Neural crest cell (in vitro differentiated cells): ENCODE measurements at regions not wholly inside any gene's neighbourhood (a gene's known extent, or its start where the extent isn't known, plus 50 kb on each side); places are given as distances from the start of the nearest gene placed in this dataset.

ENCODE experiments used
- DNase-seq: peaks from one replicate; pipeline ENCODE4 v3.0.0; 2021; ENCODE audit warnings: low read depth, mixed read lengths, low spot score
- H3K27ac Mint-ChIP-seq: one replicate; pipeline ENCODE4 v1.8.0; 2021; ENCODE audit warnings: mild to moderate bottlenecking, mixed read lengths; ENCODE audit not compliant: unreplicated experiment
- H3K27me3 Mint-ChIP-seq: 2 replicates; pipeline ENCODE4 v1.8.0; 2021; ENCODE audit warnings: low read depth, mild to moderate bottlenecking, mixed read lengths
- H3K36me3 Mint-ChIP-seq: 2 replicates; pipeline ENCODE4 v1.8.0; 2021; ENCODE audit warnings: low read depth, mild to moderate bottlenecking, mixed read lengths
- H3K4me1 Mint-ChIP-seq: 2 replicates; pipeline ENCODE4 v1.8.0; 2021; ENCODE audit warnings: mixed read lengths
- H3K4me3 Mint-ChIP-seq: one replicate; pipeline ENCODE4 v1.8.0; 2021; ENCODE audit warnings: mild to moderate bottlenecking, mixed read lengths
- H3K9me3 Mint-ChIP-seq: 2 replicates; pipeline ENCODE4 v1.8.0; 2021; ENCODE audit warnings: mixed read lengths
- TF ChIP-seq, protein P1 (sequence below): fragments of 200-600 bp; sonication (generic); conservative IDR thresholded peaks from 2 replicates; pipeline ENCODE4 v1.5.0; 2021; ENCODE audit warnings: antibody characterized with exemption, mild to moderate bottlenecking

DNA sequence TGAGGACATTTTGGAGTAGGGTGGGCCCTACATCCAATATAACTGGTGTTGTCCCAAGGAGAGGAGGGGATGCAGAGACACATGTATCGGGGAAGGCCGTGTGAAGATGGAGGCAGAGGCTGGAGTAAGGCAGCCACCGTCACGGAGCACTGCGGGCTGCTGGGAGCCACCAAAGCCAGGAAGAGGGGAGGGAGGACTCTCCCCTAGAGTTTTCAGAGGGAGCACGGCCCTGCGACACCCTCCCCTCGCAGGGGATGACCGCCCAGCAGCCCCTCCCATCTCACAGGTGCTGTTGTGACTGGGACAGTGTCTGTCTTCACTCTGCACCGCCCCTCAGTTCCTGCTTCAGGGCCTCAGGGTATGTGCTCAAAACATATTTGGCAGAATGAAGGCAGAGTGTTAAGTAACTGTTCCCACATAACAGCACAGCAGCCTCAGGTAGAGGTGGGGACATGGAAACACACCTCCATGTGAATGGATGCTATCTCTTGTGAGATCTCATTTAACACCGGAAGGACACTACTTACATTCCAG lies 82.2 kb downstream of the RBFOX3 start:
- no peaks in the 10 kb centered on the region for H3K9me3 Mint-ChIP-seq
- TF ChIP-seq, protein P1, sequence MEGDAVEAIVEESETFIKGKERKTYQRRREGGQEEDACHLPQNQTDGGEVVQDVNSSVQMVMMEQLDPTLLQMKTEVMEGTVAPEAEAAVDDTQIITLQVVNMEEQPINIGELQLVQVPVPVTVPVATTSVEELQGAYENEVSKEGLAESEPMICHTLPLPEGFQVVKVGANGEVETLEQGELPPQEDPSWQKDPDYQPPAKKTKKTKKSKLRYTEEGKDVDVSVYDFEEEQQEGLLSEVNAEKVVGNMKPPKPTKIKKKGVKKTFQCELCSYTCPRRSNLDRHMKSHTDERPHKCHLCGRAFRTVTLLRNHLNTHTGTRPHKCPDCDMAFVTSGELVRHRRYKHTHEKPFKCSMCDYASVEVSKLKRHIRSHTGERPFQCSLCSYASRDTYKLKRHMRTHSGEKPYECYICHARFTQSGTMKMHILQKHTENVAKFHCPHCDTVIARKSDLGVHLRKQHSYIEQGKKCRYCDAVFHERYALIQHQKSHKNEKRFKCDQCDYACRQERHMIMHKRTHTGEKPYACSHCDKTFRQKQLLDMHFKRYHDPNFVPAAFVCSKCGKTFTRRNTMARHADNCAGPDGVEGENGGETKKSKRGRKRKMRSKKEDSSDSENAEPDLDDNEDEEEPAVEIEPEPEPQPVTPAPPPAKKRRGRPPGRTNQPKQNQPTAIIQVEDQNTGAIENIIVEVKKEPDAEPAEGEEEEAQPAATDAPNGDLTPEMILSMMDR: no peak
- no peak overlapping the region for H3K4me3 Mint-ChIP-seq
- DNase-seq: no peak
- peaks cover 19% of the 10 kb centered on the region for H3K4me1 Mint-ChIP-seq
- no peak overlapping the region for H3K27ac Mint-ChIP-seq
- H3K36me3 Mint-ChIP-seq: no peaks in the 10 kb centered on the region
- H3K27me3 Mint-ChIP-seq: peaks cover 5% of the 10 kb centered on the region

DNA sequence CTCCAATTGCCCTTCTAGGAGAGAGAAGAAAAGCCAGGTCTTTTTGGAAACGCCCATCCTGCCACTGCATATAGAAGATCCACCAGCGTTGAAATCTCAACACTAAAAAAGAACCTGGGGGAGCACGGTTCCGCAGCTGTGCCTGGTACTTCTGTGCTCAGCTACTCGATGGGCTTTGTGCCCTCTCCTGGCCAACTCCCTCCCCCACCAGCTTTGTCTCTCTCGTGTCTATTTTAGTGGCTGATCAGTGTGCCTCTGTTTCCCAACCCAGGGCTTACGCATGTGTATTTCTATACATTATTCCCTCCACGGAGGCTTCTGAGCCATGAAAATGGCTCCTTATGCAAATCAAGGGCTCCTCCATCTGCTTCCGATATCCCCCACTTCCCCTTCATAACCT lies 83.5 kb downstream of the RBFOX3 start:
- H3K9me3 Mint-ChIP-seq: no peaks in the 10 kb centered on the region
- H3K27ac Mint-ChIP-seq: no peak overlapping the region
- peaks cover 8% of the 10 kb centered on the region for H3K27me3 Mint-ChIP-seq
- H3K36me3 Mint-ChIP-seq: no peaks in the 10 kb centered on the region
- no peak for DNase-seq
- no peak overlapping the region for H3K4me3 Mint-ChIP-seq
- peaks cover 19% of the 10 kb centered on the region for H3K4me1 Mint-ChIP-seq
- TF ChIP-seq, protein P1: no peak

DNA sequence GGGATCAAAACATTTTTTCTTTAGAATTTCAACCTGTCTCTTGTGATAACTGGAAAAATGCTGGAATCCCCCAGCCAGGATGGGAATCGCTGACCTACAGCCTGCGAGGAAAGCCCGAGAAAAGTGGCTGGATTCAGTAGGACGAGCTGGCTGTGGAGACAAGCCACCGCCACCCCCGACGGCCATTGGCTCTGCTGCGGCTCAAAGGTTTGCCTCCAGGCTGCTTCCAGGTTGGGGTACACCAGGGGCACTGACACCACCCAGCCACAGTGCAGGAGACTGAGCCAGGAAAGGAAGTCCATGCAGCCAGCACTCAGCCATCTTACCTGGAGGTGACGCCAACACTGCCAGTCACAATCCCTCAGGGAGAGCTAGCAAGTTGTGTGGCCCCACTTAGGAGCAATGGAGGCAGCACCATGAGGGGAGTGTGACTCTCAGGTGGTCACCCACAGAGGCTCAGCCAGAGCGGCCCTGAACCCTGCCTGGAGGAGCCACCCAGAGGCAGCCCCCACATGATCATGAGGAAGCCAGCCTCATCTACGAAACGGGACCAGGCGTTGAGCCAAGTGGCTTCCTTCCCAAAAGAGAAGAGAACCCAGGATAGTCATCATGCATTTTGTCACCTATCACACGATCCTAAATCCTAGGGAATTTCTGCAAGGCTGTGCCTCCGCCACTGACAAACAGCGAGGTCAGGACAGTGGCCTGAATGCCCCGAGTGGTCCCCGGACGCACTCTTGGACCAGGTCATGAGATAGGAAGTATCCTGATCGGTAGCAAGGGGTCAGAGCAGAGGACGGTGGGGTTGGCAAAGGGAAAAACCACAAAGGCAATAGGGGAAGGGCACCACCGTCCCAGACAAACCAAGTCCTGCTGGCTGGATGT lies 84.8 kb downstream of the RBFOX3 start:
- peaks cover 8% of the 10 kb centered on the region for H3K27me3 Mint-ChIP-seq
- no peak overlapping the region for H3K4me3 Mint-ChIP-seq
- no peak for DNase-seq
- peaks cover 11% of the 10 kb centered on the region for H3K4me1 Mint-ChIP-seq
- no peaks in the 10 kb centered on the region for H3K9me3 Mint-ChIP-seq
- TF ChIP-seq, protein P1: no peak
- no peak overlapping the region for H3K27ac Mint-ChIP-seq
- no peaks in the 10 kb centered on the region for H3K36me3 Mint-ChIP-seq

DNA sequence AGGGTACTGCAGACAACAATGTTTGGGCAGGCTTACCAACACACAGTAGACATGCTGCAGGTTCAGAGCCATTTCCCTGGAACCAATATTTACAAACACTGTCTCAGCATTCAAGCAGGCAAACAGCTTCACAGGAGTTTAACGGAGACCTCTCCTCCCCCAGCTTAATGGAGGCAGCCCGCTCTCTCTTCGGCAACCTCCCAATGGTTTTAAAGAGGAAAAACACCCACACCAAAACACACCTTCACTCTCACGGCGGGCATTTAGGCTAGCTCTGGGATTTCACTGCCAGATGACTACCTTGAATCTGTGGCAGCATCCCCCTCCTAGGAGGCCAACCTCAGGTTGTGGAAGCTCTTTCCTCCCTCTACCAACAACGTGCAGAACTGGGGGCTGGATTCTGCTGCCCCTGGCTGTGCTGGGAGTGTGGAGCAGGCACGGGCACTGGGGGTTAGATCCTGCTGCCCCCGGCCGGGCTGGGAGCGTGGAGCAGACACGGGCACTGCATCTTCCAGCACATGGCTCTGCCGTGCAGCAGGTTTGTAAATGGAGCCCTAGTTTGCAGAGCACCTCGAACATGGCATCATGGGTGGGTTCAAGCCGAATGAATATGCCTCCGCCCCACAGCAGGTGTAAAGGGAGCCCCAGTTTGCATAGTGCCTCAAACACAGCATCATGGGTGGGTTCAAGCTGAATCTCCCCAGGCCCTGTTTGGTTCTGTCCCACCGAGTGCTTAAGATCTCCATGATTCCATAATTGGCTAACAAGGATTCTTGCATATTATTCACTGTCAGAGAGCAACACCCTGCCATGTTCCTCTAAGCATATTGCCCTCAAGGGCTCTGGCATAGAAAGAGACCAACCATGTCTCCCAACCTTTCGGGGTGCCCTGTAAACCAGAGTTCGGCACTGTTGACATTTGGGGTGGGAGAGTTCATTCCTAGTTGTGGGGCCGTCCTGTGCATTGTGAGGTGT lies 86.4 kb downstream of the RBFOX3 start:
- Mint-ChIP-seq H3K9me3 (no peaks in the 10 kb centered on the region), H3K36me3 (no peaks in the 10 kb centered on the region), H3K4me3 (no peak overlapping the region), H3K4me1 (peaks cover 4% of the 10 kb centered on the region), H3K27me3 (peaks cover 8% of the 10 kb centered on the region), H3K27ac (no peak overlapping the region)
- TF ChIP-seq, protein P1: no peak
- no peak for DNase-seq

DNA sequence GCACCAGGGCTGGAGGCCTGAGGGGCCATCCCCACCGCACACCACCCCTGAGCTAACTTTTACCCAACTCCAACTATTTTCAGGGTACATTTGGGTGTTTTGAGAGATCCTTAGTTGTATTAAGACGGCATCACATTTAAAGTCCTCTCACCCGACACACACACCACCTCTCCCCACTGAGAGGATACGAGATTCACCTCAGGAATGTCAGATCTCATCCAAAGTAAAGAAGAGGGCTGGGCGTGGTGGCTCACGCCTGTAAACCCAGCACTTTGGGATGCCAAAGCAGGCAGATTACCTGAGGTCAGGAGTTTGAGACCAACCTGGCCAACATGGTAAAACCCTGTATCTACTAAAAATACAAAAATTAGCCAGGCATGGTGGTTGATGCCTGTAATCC lies 88.4 kb downstream of the RBFOX3 start:
- H3K4me3 Mint-ChIP-seq: no peak overlapping the region
- peaks cover 8% of the 10 kb centered on the region for H3K27me3 Mint-ChIP-seq
- no peak overlapping the region for H3K27ac Mint-ChIP-seq
- no peaks in the 10 kb centered on the region for H3K9me3 Mint-ChIP-seq
- H3K36me3 Mint-ChIP-seq: no peaks in the 10 kb centered on the region
- DNase-seq: no peak
- H3K4me1 Mint-ChIP-seq: peaks cover 7% of the 10 kb centered on the region
- TF ChIP-seq, protein P1: no peak
